ENCODE measurements at regions not wholly inside any gene's neighbourhood (a gene's known extent, or its start where the extent isn't known, plus 50 kb on each side); places are given as distances from the start of the nearest gene placed in this dataset.

DNA sequence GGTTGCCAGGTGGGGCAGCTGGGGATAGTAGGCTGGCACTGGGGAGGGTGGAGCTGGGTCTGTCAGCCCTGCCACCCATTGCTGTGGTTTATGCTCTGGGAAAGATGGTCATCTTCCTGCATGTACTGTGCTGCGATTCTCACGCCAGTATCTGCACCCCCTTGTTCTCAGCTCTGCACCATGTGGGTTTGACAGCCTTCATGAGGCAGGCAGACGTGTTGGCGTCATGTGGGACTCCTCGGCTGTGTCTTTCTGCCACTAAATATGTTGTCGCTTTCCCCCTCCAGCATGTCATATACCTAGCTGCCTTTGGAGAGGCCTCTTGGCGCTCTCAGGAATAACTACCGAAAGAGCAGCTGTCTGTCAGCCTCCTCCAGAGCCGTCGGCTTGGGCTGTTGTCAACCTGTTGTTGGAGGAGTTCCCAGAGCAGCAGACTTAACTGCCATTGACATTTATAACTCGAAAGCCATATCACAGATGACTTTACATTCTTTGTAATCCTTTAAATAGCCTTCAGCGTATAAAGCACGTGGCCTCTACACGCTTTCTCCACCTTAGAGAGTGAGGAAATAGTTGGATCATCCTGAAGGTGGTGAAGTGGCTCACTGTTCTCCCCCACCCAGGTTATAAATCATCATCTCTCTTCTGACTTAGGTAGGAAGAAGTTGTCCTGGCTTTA lies 80.4 kb upstream of the MGAT5 start:
- POLR2A ChIA-PET, result interaction anchor here (0.8 to 1.7 kb wide), 3 partner anchors 11 to 55 kb away, joined by 3 to 4 read pairs (median 4); no protein-coding TSS in a partner anchor
- no peak for FAIRE-seq
- no peak overlapping the region for H3K27ac ChIP-seq (ENCODE audit: extremely low read depth, low read depth, low read length)
- CTCF ChIA-PET (ENCODE audit: low intra/inter-chr PET ratio), result no interaction called here
- H3K9me1 ChIP-seq (ENCODE audit: control insufficient read depth, insufficient read depth, low read length), result no peaks in the 10 kb centered on the region
- H3K9me3 ChIP-seq (replicated peaks; ENCODE audit: control insufficient read depth, insufficient read depth, low read depth, low read length), result no peaks in the 10 kb centered on the region
- peaks cover 4 to 14% of the 10 kb centered on the region in 2 experiments; a peak in 4 of 5 replicates for H3K4me1 ChIP-seq (replicated peaks in 1 of 2; ENCODE audit: control insufficient read depth in 2 of 2, insufficient read depth in 2 of 2, low read length in 2 of 2)
- peak overlapping the region in 1 of 2 experiments; percentile 31; a peak in 1 of 4 replicates for H3K9ac ChIP-seq (ENCODE audit: insufficient read depth in 1 of 2, low read depth in 2 of 2, low read length in 2 of 2)
- H2AFZ ChIP-seq (ENCODE audit: low read depth, low read length), result peak overlapping the region; percentile 27; the same call in 1 of the 2 replicates
- H3K4me3 ChIP-seq, result no peak overlapping the region
- no peaks in the 10 kb centered on the region for H4K20me1 ChIP-seq (replicated peaks; ENCODE audit: control insufficient read depth, insufficient read depth, low read length)
- in situ Hi-C loops (cut with MboI) (no loop called here), intact Hi-C loops (cut with micrococcal nuclease) (no loop called here)
- H3K27me3 ChIP-seq (ENCODE audit: control insufficient read depth in 2 of 2, insufficient read depth in 2 of 2, low read length in 2 of 2), result no peaks in the 10 kb centered on the region
- H3K36me3 ChIP-seq (ENCODE audit: control insufficient read depth, insufficient read depth, low read length), result no peaks in the 10 kb centered on the region; the same call in 2 of the 3 replicates
- no peaks in the 10 kb centered on the region for H3K79me2 ChIP-seq (ENCODE audit: control insufficient read depth, insufficient read depth, low read length)
- 57% methylated on average over 13 of the region's 14 CpGs for WGBS (ENCODE audit: insufficient coverage, low coverage, missing lambda C conversion rate)
- DNase-seq (ENCODE audit: extremely low read depth in 1 of 4, low spot score in 3 of 4), result no peak
- H3K4me2 ChIP-seq (ENCODE audit: insufficient read depth, low read length), result no peak overlapping the region
- no TSS peak for BruUV-seq (replicated peaks)
- peak; percentile 15; the same call in 1 of the 3 replicates for ATAC-seq
- TF ChIP-seq MEF2D (tag; conservative IDR thresholded peaks at IDR 0.05; ENCODE audit: low read depth) (peak; percentile 70; the same call in 1 of the 2 replicates), L3MBTL2 (IDR thresholded peaks at IDR 0.05) (peak; percentile 49; the same call in 1 of the 2 replicates), ZEB2 (IDR thresholded peaks at IDR 0.05) (no peak), CC2D1A (IDR thresholded peaks at IDR 0.05) (no peak), MEIS2 (IDR thresholded peaks at IDR 0.05; ENCODE audit: partially characterized antibody) (peak; percentile 69)
- TF ChIP-seq, protein P1, sequence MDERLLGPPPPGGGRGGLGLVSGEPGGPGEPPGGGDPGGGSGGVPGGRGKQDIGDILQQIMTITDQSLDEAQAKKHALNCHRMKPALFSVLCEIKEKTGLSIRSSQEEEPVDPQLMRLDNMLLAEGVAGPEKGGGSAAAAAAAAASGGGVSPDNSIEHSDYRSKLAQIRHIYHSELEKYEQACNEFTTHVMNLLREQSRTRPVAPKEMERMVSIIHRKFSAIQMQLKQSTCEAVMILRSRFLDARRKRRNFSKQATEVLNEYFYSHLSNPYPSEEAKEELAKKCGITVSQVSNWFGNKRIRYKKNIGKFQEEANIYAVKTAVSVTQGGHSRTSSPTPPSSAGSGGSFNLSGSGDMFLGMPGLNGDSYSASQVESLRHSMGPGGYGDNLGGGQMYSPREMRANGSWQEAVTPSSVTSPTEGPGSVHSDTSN (CRISPR knock-in tag; IDR thresholded peaks at IDR 0.05; ENCODE audit: low read depth), result no peak
- TF ChIP-seq, protein P1 (tag; conservative IDR thresholded peaks at IDR 0.05; ENCODE audit: low read depth), result peak; percentile 75; the same call in 1 of the 2 replicates
- TF ChIP-seq, protein P2, sequence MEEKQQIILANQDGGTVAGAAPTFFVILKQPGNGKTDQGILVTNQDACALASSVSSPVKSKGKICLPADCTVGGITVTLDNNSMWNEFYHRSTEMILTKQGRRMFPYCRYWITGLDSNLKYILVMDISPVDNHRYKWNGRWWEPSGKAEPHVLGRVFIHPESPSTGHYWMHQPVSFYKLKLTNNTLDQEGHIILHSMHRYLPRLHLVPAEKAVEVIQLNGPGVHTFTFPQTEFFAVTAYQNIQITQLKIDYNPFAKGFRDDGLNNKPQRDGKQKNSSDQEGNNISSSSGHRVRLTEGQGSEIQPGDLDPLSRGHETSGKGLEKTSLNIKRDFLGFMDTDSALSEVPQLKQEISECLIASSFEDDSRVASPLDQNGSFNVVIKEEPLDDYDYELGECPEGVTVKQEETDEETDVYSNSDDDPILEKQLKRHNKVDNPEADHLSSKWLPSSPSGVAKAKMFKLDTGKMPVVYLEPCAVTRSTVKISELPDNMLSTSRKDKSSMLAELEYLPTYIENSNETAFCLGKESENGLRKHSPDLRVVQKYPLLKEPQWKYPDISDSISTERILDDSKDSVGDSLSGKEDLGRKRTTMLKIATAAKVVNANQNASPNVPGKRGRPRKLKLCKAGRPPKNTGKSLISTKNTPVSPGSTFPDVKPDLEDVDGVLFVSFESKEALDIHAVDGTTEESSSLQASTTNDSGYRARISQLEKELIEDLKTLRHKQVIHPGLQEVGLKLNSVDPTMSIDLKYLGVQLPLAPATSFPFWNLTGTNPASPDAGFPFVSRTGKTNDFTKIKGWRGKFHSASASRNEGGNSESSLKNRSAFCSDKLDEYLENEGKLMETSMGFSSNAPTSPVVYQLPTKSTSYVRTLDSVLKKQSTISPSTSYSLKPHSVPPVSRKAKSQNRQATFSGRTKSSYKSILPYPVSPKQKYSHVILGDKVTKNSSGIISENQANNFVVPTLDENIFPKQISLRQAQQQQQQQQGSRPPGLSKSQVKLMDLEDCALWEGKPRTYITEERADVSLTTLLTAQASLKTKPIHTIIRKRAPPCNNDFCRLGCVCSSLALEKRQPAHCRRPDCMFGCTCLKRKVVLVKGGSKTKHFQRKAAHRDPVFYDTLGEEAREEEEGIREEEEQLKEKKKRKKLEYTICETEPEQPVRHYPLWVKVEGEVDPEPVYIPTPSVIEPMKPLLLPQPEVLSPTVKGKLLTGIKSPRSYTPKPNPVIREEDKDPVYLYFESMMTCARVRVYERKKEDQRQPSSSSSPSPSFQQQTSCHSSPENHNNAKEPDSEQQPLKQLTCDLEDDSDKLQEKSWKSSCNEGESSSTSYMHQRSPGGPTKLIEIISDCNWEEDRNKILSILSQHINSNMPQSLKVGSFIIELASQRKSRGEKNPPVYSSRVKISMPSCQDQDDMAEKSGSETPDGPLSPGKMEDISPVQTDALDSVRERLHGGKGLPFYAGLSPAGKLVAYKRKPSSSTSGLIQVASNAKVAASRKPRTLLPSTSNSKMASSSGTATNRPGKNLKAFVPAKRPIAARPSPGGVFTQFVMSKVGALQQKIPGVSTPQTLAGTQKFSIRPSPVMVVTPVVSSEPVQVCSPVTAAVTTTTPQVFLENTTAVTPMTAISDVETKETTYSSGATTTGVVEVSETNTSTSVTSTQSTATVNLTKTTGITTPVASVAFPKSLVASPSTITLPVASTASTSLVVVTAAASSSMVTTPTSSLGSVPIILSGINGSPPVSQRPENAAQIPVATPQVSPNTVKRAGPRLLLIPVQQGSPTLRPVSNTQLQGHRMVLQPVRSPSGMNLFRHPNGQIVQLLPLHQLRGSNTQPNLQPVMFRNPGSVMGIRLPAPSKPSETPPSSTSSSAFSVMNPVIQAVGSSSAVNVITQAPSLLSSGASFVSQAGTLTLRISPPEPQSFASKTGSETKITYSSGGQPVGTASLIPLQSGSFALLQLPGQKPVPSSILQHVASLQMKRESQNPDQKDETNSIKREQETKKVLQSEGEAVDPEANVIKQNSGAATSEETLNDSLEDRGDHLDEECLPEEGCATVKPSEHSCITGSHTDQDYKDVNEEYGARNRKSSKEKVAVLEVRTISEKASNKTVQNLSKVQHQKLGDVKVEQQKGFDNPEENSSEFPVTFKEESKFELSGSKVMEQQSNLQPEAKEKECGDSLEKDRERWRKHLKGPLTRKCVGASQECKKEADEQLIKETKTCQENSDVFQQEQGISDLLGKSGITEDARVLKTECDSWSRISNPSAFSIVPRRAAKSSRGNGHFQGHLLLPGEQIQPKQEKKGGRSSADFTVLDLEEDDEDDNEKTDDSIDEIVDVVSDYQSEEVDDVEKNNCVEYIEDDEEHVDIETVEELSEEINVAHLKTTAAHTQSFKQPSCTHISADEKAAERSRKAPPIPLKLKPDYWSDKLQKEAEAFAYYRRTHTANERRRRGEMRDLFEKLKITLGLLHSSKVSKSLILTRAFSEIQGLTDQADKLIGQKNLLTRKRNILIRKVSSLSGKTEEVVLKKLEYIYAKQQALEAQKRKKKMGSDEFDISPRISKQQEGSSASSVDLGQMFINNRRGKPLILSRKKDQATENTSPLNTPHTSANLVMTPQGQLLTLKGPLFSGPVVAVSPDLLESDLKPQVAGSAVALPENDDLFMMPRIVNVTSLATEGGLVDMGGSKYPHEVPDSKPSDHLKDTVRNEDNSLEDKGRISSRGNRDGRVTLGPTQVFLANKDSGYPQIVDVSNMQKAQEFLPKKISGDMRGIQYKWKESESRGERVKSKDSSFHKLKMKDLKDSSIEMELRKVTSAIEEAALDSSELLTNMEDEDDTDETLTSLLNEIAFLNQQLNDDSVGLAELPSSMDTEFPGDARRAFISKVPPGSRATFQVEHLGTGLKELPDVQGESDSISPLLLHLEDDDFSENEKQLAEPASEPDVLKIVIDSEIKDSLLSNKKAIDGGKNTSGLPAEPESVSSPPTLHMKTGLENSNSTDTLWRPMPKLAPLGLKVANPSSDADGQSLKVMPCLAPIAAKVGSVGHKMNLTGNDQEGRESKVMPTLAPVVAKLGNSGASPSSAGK (IDR thresholded peaks at IDR 0.05), result 0 out of 2 replicates have a peak, but pooled peaks have one; percentile 35
